ENCODE measurements at regions not wholly inside any gene's neighbourhood (a gene's known extent, or its start where the extent isn't known, plus 50 kb on each side); places are given as distances from the start of the nearest gene placed in this dataset.

- H3K4me1 ChIP-seq (ENCODE audit: control insufficient read depth, extremely low read depth, insufficient read depth, low read length) = no peaks in the 10 kb centered on the region
- H3K27me3 ChIP-seq (ENCODE audit: control insufficient read depth, extremely low read depth, insufficient read depth, low read length) = no peaks in the 10 kb centered on the region
- no peaks in the 10 kb centered on the region for H3K36me3 ChIP-seq (ENCODE audit: control insufficient read depth in 2 of 2, extremely low read depth in 1 of 2, insufficient read depth in 2 of 2, low read length in 2 of 2)
- H3K79me2 ChIP-seq (ENCODE audit: control insufficient read depth, insufficient read depth, low read length) = no peaks in the 10 kb centered on the region
- H3K27ac ChIP-seq (ENCODE audit: control insufficient read depth, insufficient read depth, low read length) = no peak overlapping the region
- dilution Hi-C loops (cut with MboI; ENCODE audit: extremely low pct_ligation_motif_present, low sequenced_read_pairs) = no loop called here
- no peaks in the 10 kb centered on the region for H3K9me3 ChIP-seq (ENCODE audit: control insufficient read depth, low read depth, low read length)
- FAIRE-seq (no peak), DNase-seq (ENCODE audit: low read depth, low spot score) (no peak)
- no peak overlapping the region for H3K4me3 ChIP-seq (ENCODE audit: control insufficient read depth in 2 of 3, extremely low read depth in 1 of 3, insufficient read depth in 2 of 3, low read depth in 1 of 3, low read length in 3 of 3)
- no peak overlapping the region for H2AFZ ChIP-seq (ENCODE audit: control insufficient read depth, low read length)
- H3K4me2 ChIP-seq (ENCODE audit: control insufficient read depth, extremely low read depth, insufficient read depth, low read depth, low read length) = no peak overlapping the region
- H4K20me1 ChIP-seq (ENCODE audit: control insufficient read depth, extremely low read depth, insufficient read depth, low read length) = no peaks in the 10 kb centered on the region
- H3K9me1 ChIP-seq (ENCODE audit: control insufficient read depth, extremely low read depth, insufficient read depth, low read length) = no peaks in the 10 kb centered on the region
- TF ChIP-seq CTCF (optimal IDR thresholded peaks at IDR 0.05 in 1 of 3, IDR thresholded peaks at IDR 0.05 in 1 of 3, conservative IDR thresholded peaks at IDR 0.05 in 1 of 3; ENCODE audit: extremely low read depth in 1 of 3, insufficient read depth in 2 of 3, low read length in 3 of 3) (no peak), EZH2 (IDR thresholded peaks at IDR 0.05; ENCODE audit: low read length) (no peak)
- H3K9ac ChIP-seq (ENCODE audit: control insufficient read depth, extremely low read depth, insufficient read depth, low read length) = no peak overlapping the region
Measured at GRCh38 chr20:12180107-12180661, 262.5 kb downstream of the BTBD3 start.

GRCh38 chr20:12198281-12198680 lies 280.6 kb downstream of the BTBD3 start:
- Histone ChIP-seq H4K20me1 (ENCODE audit: control insufficient read depth, extremely low read depth, insufficient read depth, low read length) (no peaks in the 10 kb centered on the region), H3K9me1 (ENCODE audit: control insufficient read depth, extremely low read depth, insufficient read depth, low read length) (no peaks in the 10 kb centered on the region), H3K4me1 (ENCODE audit: control insufficient read depth, extremely low read depth, insufficient read depth, low read length) (no peaks in the 10 kb centered on the region), H3K27me3 (ENCODE audit: control insufficient read depth, extremely low read depth, insufficient read depth, low read length) (no peaks in the 10 kb centered on the region), H3K4me2 (ENCODE audit: control insufficient read depth, extremely low read depth, insufficient read depth, low read depth, low read length) (no peak overlapping the region), H3K9ac (ENCODE audit: control insufficient read depth, extremely low read depth, insufficient read depth, low read length) (no peak overlapping the region), H2AFZ (ENCODE audit: control insufficient read depth, low read length) (no peak overlapping the region), H3K79me2 (ENCODE audit: control insufficient read depth, insufficient read depth, low read length) (no peaks in the 10 kb centered on the region), H3K4me3 (ENCODE audit: control insufficient read depth in 2 of 3, extremely low read depth in 1 of 3, insufficient read depth in 2 of 3, low read depth in 1 of 3, low read length in 3 of 3) (no peak overlapping the region), H3K27ac (ENCODE audit: control insufficient read depth, insufficient read depth, low read length) (no peak overlapping the region), H3K36me3 (ENCODE audit: control insufficient read depth in 2 of 2, extremely low read depth in 1 of 2, insufficient read depth in 2 of 2, low read length in 2 of 2) (no peaks in the 10 kb centered on the region), H3K9me3 (ENCODE audit: control insufficient read depth, low read depth, low read length) (no peaks in the 10 kb centered on the region)
- DNase-seq (ENCODE audit: low read depth, low spot score) (no peak), FAIRE-seq (no peak)
- dilution Hi-C loops (cut with MboI; ENCODE audit: extremely low pct_ligation_motif_present, low sequenced_read_pairs) = no loop called here
- TF ChIP-seq EZH2 (IDR thresholded peaks at IDR 0.05; ENCODE audit: low read length) (no peak), CTCF (optimal IDR thresholded peaks at IDR 0.05 in 1 of 3, IDR thresholded peaks at IDR 0.05 in 1 of 3, conservative IDR thresholded peaks at IDR 0.05 in 1 of 3; ENCODE audit: extremely low read depth in 1 of 3, insufficient read depth in 2 of 3, low read length in 3 of 3) (no peak)
